ENCODE measurements at regions not wholly inside any gene's neighbourhood (a gene's known extent, or its start where the extent isn't known, plus 50 kb on each side); places are given as distances from the start of the nearest gene placed in this dataset.
A peak's percentile ranks its signal among the peaks of the same experiment; 100 is the strongest.
"Not testable (repeated sequence)": the region's sequence is repeated elsewhere in the genome, so short reads cannot be mapped to it uniquely, and the experiment has no call there.

- Histone ChIP-seq H3K27me3 (ENCODE audit: control insufficient read depth, insufficient read depth, low read length) (no peaks in the 10 kb centered on the region), H3K36me3 (ENCODE audit: control insufficient read depth, insufficient read depth, low read length) (no peaks in the 10 kb centered on the region), H3K4me1 (ENCODE audit: control insufficient read depth, insufficient read depth, low read length) (no peaks in the 10 kb centered on the region), H3K27ac (ENCODE audit: low read length) (no peak overlapping the region), H3K4me3 (ENCODE audit: low read length) (no peak overlapping the region), H3K9me3 (replicated peaks; ENCODE audit: control insufficient read depth, low read depth, low read length) (no peaks in the 10 kb centered on the region)
- WGBS (ENCODE audit: insufficient coverage), result 71% methylated on average over 2 of the region's 3 CpGs
- DNase-seq, result no peak
Observed at GRCh38 chr2:146540271-146540932, 1304.4 kb upstream of the ACVR2A start.

GRCh38 chr2:146539739-146540138 is 1305.1 kb upstream of the ACVR2A start:
- H3K36me3 ChIP-seq (ENCODE audit: control insufficient read depth, insufficient read depth, low read length); H3K27ac ChIP-seq (ENCODE audit: low read length); H3K4me3 ChIP-seq (ENCODE audit: low read length); DNase-seq; H3K27me3 ChIP-seq (ENCODE audit: control insufficient read depth, insufficient read depth, low read length); H3K9me3 ChIP-seq (replicated peaks; ENCODE audit: control insufficient read depth, low read depth, low read length); H3K4me1 ChIP-seq (ENCODE audit: control insufficient read depth, insufficient read depth, low read length): not testable (repeated sequence)
- 67% methylated on average over 1 of the region's 5 CpGs for WGBS (ENCODE audit: insufficient coverage)

GRCh38 chr2:146537477-146537876 is 1307.4 kb upstream of the ACVR2A start:
- H3K9me3 ChIP-seq (replicated peaks; ENCODE audit: control insufficient read depth, low read depth, low read length), result no peaks in the 10 kb centered on the region
- no peak for DNase-seq
- H3K4me3 ChIP-seq (ENCODE audit: low read length), result no peak overlapping the region
- H3K27me3 ChIP-seq (ENCODE audit: control insufficient read depth, insufficient read depth, low read length), result no peaks in the 10 kb centered on the region
- no CpG with 5 or more reads among the region's 2 CpGs for WGBS (ENCODE audit: insufficient coverage)
- no peaks in the 10 kb centered on the region for H3K36me3 ChIP-seq (ENCODE audit: control insufficient read depth, insufficient read depth, low read length)
- no peak overlapping the region for H3K27ac ChIP-seq (ENCODE audit: low read length)
- H3K4me1 ChIP-seq (ENCODE audit: control insufficient read depth, insufficient read depth, low read length), result no peaks in the 10 kb centered on the region

- WGBS (ENCODE audit: insufficient coverage), result no CpG with 5 or more reads among the region's 3 CpGs
- DNase-seq, result no peak
Observed at GRCh38 chr2:146532509-146533147, 1312.2 kb upstream of the ACVR2A start.

GRCh38 chr2:146532009-146532408 is 1312.8 kb upstream of the ACVR2A start:
- no peak for DNase-seq
- H3K36me3 ChIP-seq (ENCODE audit: control insufficient read depth, insufficient read depth, low read length), result no peaks in the 10 kb centered on the region
- H3K27me3 ChIP-seq (ENCODE audit: control insufficient read depth, insufficient read depth, low read length), result no peaks in the 10 kb centered on the region
- H3K4me3 ChIP-seq (ENCODE audit: low read length), result no peak overlapping the region
- H3K4me1 ChIP-seq (ENCODE audit: control insufficient read depth, insufficient read depth, low read length), result no peaks in the 10 kb centered on the region
- no peak overlapping the region for H3K27ac ChIP-seq (ENCODE audit: low read length)
- H3K9me3 ChIP-seq (replicated peaks; ENCODE audit: control insufficient read depth, low read depth, low read length), result no peaks in the 10 kb centered on the region
- WGBS (ENCODE audit: insufficient coverage), result no CpG with 5 or more reads among the region's 3 CpGs

More at GRCh38 chr2:146532509-146533147, 1312.2 kb upstream of the ACVR2A start:
- H3K36me3 ChIP-seq (ENCODE audit: control insufficient read depth, insufficient read depth, low read length), result no peaks in the 10 kb centered on the region
- no peaks in the 10 kb centered on the region for H3K9me3 ChIP-seq (replicated peaks; ENCODE audit: control insufficient read depth, low read depth, low read length)
- H3K4me1 ChIP-seq (ENCODE audit: control insufficient read depth, insufficient read depth, low read length), result no peaks in the 10 kb centered on the region
- H3K27me3 ChIP-seq (ENCODE audit: control insufficient read depth, insufficient read depth, low read length), result no peaks in the 10 kb centered on the region
- no peak overlapping the region for H3K27ac ChIP-seq (ENCODE audit: low read length)
- no peak overlapping the region for H3K4me3 ChIP-seq (ENCODE audit: low read length)

- no peaks in the 10 kb centered on the region for H3K27me3 ChIP-seq (ENCODE audit: control insufficient read depth, insufficient read depth, low read length)
- no peak overlapping the region for H3K4me3 ChIP-seq (ENCODE audit: low read length)
- no peak for DNase-seq
- no peaks in the 10 kb centered on the region for H3K36me3 ChIP-seq (ENCODE audit: control insufficient read depth, insufficient read depth, low read length)
- H3K9me3 ChIP-seq (replicated peaks; ENCODE audit: control insufficient read depth, low read depth, low read length), result no peaks in the 10 kb centered on the region
- H3K4me1 ChIP-seq (ENCODE audit: control insufficient read depth, insufficient read depth, low read length), result no peaks in the 10 kb centered on the region
- H3K27ac ChIP-seq (ENCODE audit: low read length), result no peak overlapping the region
Observed at GRCh38 chr2:146530886-146531285, 1313.9 kb upstream of the ACVR2A start.

- H3K27me3 ChIP-seq (ENCODE audit: control insufficient read depth, insufficient read depth, low read length), result no peaks in the 10 kb centered on the region
- H3K9me3 ChIP-seq (replicated peaks; ENCODE audit: control insufficient read depth, low read depth, low read length), result no peaks in the 10 kb centered on the region
- no peak for DNase-seq
- no peak overlapping the region for H3K27ac ChIP-seq (ENCODE audit: low read length)
- no peaks in the 10 kb centered on the region for H3K4me1 ChIP-seq (ENCODE audit: control insufficient read depth, insufficient read depth, low read length)
- no peak overlapping the region for H3K4me3 ChIP-seq (ENCODE audit: low read length)
- H3K36me3 ChIP-seq (ENCODE audit: control insufficient read depth, insufficient read depth, low read length), result no peaks in the 10 kb centered on the region
Observed at GRCh38 chr2:146527166-146527565, 1317.7 kb upstream of the ACVR2A start.

- no peaks in the 10 kb centered on the region for H3K4me1 ChIP-seq (ENCODE audit: control insufficient read depth, insufficient read depth, low read length)
- no peak overlapping the region for H3K27ac ChIP-seq (ENCODE audit: low read length)
- H3K9me3 ChIP-seq (replicated peaks; ENCODE audit: control insufficient read depth, low read depth, low read length), result no peaks in the 10 kb centered on the region
- peak; percentile 22 for DNase-seq
- H3K27me3 ChIP-seq (ENCODE audit: control insufficient read depth, insufficient read depth, low read length), result no peaks in the 10 kb centered on the region
- H3K4me3 ChIP-seq (ENCODE audit: low read length), result no peak overlapping the region
- no CpG with 5 or more reads among the region's 1 CpG for WGBS (ENCODE audit: insufficient coverage)
- no peaks in the 10 kb centered on the region for H3K36me3 ChIP-seq (ENCODE audit: control insufficient read depth, insufficient read depth, low read length)
Observed at GRCh38 chr2:146523196-146523595, 1321.6 kb upstream of the ACVR2A start.

- no peaks in the 10 kb centered on the region for H3K36me3 ChIP-seq (ENCODE audit: control insufficient read depth, insufficient read depth, low read length)
- H3K4me3 ChIP-seq (ENCODE audit: low read length), result no peak overlapping the region
- H3K4me1 ChIP-seq (ENCODE audit: control insufficient read depth, insufficient read depth, low read length), result no peaks in the 10 kb centered on the region
- DNase-seq, result no peak
- no peak overlapping the region for H3K27ac ChIP-seq (ENCODE audit: low read length)
- H3K9me3 ChIP-seq (replicated peaks; ENCODE audit: control insufficient read depth, low read depth, low read length), result no peaks in the 10 kb centered on the region
- no peaks in the 10 kb centered on the region for H3K27me3 ChIP-seq (ENCODE audit: control insufficient read depth, insufficient read depth, low read length)
Observed at GRCh38 chr2:146506851-146507250, 1338.0 kb upstream of the ACVR2A start.

- no peaks in the 10 kb centered on the region for H3K9me3 ChIP-seq (replicated peaks; ENCODE audit: control insufficient read depth, low read depth, low read length)
- WGBS (ENCODE audit: insufficient coverage), result no CpG with 5 or more reads among the region's 1 CpG
- no peaks in the 10 kb centered on the region for H3K4me1 ChIP-seq (ENCODE audit: control insufficient read depth, insufficient read depth, low read length)
- H3K27ac ChIP-seq (ENCODE audit: low read length), result no peak overlapping the region
- H3K4me3 ChIP-seq (ENCODE audit: low read length), result no peak overlapping the region
- DNase-seq, result peak; percentile 30
- no peaks in the 10 kb centered on the region for H3K36me3 ChIP-seq (ENCODE audit: control insufficient read depth, insufficient read depth, low read length)
- H3K27me3 ChIP-seq (ENCODE audit: control insufficient read depth, insufficient read depth, low read length), result no peaks in the 10 kb centered on the region
Observed at GRCh38 chr2:146503366-146503765, 1341.5 kb upstream of the ACVR2A start.

- Histone ChIP-seq H3K27me3 (ENCODE audit: control insufficient read depth, insufficient read depth, low read length) (no peaks in the 10 kb centered on the region), H3K4me1 (ENCODE audit: control insufficient read depth, insufficient read depth, low read length) (no peaks in the 10 kb centered on the region), H3K4me3 (ENCODE audit: low read length) (no peak overlapping the region), H3K27ac (ENCODE audit: low read length) (no peak overlapping the region), H3K36me3 (ENCODE audit: control insufficient read depth, insufficient read depth, low read length) (no peaks in the 10 kb centered on the region), H3K9me3 (replicated peaks; ENCODE audit: control insufficient read depth, low read depth, low read length) (peaks cover 2% of the 10 kb centered on the region)
- no peak for DNase-seq
- WGBS (ENCODE audit: insufficient coverage), result no CpG with 5 or more reads among the region's 1 CpG
Observed at GRCh38 chr2:146496248-146496647, 1348.6 kb upstream of the ACVR2A start.

All from muscle of leg (tissue), 3 donors.